Stimulated activated CD8-positive, alpha-beta memory T cell treated with anti-CD3 and anti-CD28 coated beads, Interleukin-2, amount 100 ng/mL, for 48 hours (primary cell): ENCODE measurements at regions not wholly inside any gene's neighbourhood (a gene's known extent, or its start where the extent isn't known, plus 50 kb on each side); places are given as distances from the start of the nearest gene placed in this dataset.

Source experiments
- DNase-seq, 2 donors: peaks; one replicate each; pipeline ENCODE4 v3.0.0-alpha.2; 2020; ENCODE audit warnings: low read depth in 2 of 2

GRCh38 chr15:47502041-47502440 lies 215.3 kb upstream of the SEMA6D start:
- no peak for DNase-seq

DNA sequence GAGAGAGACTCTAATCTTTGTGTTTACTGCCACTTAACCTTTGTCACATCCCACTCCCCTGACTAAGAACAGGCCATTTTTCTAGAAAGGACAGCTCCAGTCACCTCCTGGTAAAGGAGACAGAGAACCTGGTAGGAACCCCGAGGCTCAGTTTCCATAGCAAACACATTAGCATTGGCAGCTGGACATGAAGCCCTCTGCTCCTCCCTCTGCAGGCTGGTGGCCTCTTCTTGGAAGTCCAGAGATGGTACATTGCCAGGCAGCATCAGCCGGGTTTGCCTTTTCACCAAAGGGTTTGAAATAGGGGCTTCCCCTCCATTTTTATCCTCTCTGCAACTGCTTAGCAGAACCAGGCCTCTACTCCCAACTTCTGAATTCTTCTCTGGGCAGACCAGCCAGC lies 213.4 kb upstream of the SEMA6D start:
- no peak for DNase-seq

DNA sequence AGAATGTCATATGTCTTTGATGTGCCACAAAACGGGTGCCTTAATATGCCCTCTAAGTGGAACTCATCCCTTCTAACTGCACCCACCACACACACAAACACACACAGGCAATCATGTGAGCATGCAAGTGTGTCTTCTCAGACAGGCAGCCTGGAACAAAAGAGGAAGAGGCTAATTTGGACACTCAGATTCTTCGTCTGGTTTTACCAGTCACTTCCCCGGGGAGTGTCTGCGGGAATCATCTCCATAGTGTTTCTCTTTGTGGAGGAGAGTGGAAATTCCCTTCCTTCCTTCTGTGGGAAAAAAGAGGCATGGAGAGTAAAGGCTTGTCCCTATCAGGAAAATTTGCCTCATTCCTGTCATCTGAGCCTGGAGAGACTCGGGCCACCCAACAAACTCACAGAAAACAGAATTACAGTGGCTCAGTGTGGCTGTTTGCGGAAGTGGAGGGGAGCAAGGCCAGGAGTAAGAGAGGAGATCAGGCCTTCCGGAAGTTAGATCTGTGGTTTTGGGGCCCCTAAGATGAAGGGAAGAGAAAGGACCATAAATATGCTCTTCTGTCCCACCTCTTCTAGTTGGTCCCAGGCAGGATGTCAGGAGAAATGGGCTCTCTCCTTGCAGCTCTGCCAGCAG lies 212.6 kb upstream of the SEMA6D start:
- DNase-seq = no peak

GRCh38 chr15:47505712-47506328 lies 211.5 kb upstream of the SEMA6D start:
- no peak for DNase-seq

DNA sequence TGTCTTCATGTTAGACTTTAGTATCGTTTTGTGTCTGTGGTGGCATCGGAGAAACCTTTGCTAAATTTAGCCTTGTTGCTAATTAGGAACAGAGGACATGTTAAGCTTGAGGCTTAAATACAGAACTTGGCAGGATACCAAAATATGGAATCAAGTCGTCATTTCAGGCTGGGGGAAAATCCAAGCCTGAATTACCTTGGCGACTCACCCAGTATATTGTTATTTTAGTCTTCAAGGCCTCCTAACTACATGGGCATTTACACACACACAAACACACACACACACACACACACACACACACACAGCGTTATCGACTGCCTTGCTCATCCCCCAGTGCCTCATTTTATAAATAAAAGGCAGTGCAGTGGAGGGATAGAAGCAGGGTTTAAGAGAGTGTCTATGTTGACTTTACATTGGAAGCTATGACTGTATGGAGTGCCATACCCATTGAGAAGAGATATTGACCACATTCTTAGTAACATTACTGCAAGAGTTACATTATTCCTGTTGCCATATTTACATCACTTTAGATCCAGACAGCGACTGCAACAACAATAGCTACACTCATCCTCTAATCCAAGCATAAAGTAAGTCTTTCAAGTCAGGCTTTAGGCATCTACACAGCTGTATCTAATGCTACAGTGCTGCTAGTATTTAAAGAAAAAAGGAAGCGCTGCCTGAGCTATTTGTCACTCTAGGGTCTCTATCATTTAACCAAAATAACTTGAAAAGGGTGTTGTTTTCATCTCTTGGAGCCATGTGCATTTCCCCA lies 210.8 kb upstream of the SEMA6D start:
- no peak for DNase-seq

DNA sequence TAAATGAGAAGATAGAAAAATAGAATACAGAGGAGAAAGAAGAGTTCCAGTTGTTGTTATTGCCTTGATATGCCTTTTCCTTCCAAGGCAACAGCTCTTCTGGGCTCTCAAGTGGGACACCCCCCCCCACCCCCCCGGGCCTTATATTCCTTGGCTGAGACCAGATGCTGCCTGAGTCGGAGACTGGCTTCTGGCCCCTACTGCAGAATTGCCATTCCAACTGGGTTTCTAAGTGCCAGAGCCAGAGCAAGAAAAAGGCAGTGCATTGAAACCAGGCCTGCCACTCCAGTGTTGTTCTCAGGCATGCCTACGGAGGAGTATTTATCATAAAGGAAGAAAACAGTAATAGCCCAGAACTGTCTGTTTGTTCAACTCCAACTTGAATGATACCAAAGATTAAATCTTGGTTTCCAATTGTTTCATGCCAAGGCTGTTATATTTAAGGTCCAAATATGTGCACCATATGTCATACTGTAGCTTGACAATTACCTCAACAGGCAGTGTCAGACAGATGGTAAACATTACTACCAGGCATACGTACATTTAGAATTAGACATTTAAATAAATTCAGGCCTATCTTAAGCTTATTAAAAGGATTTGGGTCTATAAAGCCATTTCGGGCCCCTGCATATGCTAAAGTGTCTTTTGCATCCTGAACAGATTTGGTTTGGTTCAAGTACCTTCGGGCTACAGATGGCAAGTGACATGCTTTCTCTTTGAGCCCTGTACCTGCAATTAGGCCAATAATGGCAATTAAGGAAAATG lies 209.9 kb upstream of the SEMA6D start:
- DNase-seq = no peak

GRCh38 chr15:47511261-47511660 lies 206.0 kb upstream of the SEMA6D start:
- DNase-seq = no peak

- DNase-seq = no peak
Measured at GRCh38 chr15:47513471-47513870, 203.8 kb upstream of the SEMA6D start.

- no peak for DNase-seq
Measured at GRCh38 chr15:47514200-47514652, 203.1 kb upstream of the SEMA6D start.

- DNase-seq = no peak
Measured at GRCh38 chr15:47516558-47516957, 200.7 kb upstream of the SEMA6D start.

DNA sequence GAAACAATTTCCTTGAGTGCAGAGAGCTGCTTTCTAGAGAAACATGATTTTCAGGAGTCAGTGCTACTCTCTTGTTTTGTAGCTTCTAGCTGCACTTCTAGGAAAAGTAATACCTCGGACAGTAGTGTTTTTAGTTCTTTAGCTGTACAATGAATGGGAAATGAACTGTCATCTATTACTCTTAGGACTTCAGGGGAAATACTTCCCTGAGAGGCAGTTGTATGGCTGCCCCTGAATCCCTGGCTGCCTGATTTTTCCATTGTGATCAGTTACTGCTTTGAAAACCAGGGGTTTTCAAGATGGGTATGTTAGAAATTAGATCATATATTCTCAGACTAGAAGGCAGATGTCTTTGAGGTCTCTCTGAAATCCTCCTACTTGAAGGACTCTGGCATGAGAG lies 200.3 kb upstream of the SEMA6D start:
- DNase-seq = no peak

DNA sequence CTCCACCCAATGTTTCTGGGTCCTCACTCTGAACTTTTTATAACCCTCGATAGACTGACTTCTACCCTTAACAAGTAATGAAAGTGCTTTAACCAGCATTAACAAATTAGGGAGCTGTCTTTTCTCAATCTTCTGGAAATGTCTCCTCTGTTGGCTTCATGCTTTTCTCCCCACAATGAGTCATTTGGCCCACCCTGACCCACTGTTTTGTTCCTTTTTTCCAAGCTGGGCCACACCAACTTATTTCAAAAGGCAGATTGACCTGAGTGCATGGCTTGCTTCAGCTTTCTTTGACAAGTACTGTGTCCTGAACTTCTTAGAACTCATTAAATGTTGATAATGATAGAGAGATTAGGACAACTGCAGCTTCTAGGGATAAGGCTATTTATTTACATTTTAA lies 199.6 kb upstream of the SEMA6D start:
- DNase-seq = no peak

GRCh38 chr15:47523681-47524475 lies 193.4 kb upstream of the SEMA6D start:
- no peak for DNase-seq

DNA sequence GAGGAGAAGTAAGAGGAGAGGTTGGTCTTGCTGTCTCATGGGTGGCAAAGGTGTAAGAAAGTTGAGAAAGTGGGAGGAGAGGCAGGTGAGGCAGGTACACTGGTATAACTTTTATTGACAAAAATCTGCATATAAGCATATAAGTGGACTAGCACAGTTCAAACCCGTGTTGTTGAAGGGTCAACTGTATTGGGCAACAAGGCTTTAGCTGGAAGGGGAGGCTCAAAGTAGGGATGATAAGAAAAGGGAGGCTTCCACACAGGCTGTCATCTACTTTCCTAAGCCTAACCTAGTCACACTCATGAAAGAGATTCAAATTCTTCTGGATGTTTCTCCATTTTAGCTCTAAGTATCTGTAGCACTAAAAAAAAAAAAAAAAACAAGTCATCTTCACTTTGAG lies 188.1 kb upstream of the SEMA6D start:
- no peak for DNase-seq

- no peak for DNase-seq
Measured at GRCh38 chr15:47534673-47535072, 182.6 kb upstream of the SEMA6D start.

DNA sequence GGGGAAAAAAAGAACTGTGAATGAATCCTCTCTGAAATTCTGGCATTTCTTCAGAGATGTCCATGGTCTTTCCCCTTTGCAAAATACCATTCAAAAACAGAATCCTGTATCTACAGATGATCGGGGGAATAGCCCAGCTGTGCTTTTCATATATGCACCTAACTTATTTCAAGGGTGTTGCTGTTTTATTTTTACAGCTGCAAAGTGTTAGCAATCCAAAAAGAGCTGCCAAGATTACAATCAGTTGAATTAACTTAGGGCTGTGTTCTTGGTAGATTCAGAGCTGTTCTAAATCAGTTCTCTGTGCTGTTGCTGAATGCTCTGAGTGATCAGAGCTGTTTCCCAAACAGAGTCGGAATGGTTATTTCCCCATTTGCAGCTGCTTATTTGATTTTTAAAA lies 175.7 kb upstream of the SEMA6D start:
- DNase-seq = no peak

GRCh38 chr15:47542312-47542989 lies 174.9 kb upstream of the SEMA6D start:
- DNase-seq = no peak

DNA sequence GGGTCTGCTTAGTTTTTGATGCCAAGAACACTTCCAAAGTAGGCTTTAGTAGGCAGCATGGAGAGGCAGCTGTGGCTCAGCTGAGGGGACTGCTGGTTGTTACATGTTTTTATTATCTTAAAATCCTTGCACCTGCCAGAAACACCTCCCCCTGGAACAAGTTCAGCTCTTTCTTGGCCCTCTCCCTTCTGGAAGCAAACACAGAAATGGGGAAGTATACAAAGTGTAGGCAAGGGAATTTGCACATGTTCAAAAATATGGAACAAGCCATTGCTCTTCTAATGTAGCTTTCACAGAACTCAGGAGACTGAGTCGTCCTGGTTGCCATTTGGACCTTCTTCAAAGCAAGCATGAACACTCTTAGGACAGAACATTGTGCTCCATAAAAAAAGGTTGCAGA lies 169.1 kb upstream of the SEMA6D start:
- DNase-seq = no peak

DNA sequence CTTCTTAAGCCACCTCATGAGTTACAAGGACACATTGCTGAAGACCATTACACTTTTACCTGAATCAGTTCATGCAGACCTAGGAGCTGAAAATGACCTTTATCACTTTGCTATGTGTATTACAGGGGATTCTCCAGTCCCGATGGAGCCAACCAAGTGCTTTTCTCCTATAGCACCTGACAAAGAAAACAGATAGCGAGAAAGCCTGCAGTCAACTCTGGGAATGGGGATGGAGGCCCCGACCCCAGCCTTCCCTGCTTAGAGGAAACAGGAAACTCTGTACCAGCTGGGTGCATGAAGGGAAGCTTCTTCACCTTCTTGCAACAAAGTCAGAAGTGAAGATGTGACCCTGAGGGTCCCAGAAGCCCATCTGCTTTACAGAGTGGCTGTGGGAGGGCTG lies 168.3 kb upstream of the SEMA6D start:
- DNase-seq = no peak

DNA sequence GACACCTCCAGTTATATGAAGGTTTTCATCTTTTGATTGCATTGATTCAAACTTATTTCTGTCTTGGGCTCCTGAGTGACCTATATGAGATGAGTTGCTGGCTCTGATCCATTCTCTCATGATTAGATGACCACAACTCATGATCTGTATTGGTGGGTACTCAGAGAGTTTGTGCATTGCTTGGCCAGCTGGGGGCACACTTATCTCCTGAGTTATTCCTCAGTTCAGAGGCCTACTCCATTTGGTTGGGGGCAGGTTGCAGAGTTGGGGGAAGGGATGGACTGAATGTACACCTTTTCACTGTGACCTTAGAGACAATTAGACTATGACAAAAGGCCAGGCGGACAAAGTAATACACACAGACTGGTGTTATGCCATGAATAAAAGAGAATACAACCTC lies 166.2 kb upstream of the SEMA6D start:
- DNase-seq = no peak

DNA sequence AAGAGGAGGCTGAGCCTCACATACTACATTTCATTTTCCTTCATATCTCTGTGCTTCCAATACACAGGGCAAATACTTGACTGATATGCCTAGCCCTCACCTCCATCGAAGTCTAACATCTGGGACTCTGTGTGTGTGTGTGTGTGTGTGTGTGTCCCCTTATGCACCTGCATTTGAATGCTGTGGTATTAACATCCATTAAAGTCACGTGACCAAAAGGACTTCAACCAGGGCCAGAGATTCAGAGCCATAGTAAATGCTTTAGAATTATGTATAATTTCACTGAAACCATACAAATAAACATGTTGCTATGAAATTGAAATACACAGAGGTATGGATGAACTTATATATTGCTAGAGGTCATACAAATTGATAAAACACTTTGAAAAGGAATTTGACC lies 165.8 kb upstream of the SEMA6D start:
- no peak for DNase-seq
